GM21576 (cell line): ENCODE measurements at regions not wholly inside any gene's neighbourhood (a gene's known extent, or its start where the extent isn't known, plus 50 kb on each side); places are given as distances from the start of the nearest gene placed in this dataset.

Experiments used
- ATAC-seq: cut with Tn5 transposase; IDR thresholded peaks from one replicate; pipeline ENCODE4 v1.9.1; 2021; ENCODE audit warnings: mild to moderate bottlenecking, moderate library complexity; ENCODE audit not compliant: unreplicated experiment

DNA sequence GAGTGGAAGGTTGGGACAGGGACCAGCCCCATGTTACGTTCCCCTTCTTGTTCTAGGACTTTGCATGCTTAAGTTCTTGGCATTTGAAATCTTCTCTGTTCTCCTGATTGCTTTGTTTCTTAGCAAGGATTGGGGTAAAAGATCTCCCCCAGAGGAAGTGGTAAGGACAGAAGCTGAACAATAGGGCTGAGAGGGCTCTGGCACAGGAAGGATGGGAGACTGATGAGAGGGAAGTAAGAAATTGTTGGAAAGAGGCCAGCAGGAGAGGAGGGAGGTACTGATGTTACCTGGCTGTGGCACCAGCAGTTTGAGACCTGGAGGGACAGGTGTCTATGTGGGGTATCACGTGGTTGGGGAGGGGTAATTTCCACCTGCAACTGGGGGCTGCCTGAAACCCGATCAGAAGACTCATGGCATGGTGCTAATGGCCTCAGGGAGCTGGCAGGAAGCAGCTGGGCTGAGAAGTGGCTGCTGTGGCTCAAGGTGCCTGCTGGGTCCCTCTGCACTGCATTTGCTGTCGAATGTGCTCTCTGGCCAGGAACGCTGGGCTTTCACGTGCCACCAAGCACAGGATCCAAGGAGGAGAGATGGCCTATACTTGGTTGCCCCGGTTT lies 108.4 kb downstream of the LSM3 start:
- no peak for ATAC-seq

DNA sequence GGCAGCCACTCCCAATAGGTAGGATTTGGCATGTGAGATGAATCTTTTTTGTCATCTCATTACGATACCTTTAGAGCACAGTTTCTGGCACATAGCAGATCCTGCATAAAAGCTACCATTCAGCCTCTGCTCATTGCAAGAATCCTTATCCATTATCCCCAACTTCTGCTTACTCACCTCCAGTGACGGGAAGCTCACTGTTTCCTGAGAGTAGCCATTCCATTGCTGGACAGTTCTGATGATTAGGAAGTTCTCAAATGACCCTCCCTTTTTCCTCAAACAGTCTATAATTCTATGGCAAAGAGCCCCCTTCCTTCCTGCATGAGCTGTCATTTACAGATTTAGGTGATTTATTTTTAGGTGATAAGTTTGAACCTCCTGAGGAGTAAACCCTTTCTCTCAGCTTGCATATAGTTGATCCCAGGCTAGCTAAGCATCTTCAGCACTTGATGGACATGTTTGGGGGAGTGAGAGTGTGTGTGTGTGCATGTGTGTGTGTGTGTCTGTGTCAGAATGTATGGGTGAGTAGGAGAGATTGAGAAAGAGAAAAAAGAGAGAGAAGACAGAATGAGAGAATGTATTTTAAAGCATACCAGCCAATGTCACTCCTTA lies 109.7 kb downstream of the LSM3 start:
- ATAC-seq, result no peak

DNA sequence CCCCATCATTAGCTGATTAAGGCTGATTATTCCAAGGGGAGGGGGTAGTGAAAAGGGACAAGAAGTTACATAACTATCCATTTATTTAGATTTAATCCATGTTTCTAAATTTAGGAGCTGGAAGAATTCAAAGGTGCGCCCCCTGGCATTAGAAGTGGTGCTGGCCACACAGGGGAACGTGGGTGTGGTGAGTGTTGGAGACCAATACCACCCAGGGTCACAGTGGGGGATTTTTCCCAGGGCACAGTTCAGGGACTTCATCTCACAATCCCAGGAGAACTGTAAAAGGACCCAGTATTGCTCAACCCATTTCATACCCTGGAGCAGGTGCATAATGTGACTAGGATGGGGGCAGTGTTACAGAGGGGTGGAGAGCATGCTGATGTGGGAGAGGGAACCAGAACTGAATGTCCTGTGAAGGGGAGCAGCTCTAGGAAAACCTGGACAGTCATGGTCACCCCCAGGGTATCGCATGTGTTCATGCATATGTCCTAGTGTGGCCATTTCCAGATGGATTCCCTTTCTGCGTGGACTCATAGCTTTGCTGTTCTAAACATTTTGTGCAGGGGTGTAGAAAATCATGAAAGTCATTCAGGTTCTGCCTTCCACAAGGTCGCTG lies 110.3 kb downstream of the LSM3 start:
- ATAC-seq, result no peak

DNA sequence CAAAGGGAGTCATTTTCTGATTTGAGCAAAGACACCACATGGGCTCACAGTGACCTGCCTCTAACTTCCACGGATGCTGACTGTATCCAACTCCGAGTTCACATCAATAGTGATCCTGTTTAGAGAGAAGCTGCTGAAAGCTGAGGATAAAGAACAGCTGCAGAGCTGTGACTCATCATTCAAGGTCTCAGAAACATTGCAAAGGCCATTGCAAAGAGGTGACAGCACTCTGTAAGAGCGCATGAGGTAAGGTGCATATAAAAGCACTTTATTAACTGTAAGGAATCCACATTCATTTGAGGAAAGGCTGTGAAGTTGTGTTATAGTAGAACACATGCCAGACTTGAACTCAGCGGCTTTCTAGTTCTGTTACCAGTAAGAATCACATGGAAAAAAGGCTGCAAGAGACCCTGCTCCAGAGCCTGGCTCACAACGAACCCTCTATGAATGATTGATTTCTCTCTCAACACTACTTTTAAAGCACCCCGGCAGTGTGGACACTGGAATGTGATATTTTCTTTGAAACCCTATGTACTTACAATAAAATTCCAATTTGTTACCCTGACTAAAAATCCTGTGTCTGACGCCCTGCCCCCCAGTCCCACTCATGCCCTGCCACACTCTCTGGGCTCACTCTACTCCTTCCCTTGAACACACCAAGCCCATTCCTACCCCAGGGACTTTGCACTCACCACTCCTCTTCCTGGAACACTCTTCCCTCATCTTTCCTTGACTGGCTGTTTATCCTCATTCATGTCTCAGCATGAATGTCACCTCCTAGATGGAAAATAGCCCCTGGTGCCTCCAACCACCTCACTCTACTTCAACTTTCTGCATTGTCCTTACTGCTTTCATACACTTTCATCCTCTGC lies 111.2 kb downstream of the LSM3 start:
- no peak for ATAC-seq

DNA sequence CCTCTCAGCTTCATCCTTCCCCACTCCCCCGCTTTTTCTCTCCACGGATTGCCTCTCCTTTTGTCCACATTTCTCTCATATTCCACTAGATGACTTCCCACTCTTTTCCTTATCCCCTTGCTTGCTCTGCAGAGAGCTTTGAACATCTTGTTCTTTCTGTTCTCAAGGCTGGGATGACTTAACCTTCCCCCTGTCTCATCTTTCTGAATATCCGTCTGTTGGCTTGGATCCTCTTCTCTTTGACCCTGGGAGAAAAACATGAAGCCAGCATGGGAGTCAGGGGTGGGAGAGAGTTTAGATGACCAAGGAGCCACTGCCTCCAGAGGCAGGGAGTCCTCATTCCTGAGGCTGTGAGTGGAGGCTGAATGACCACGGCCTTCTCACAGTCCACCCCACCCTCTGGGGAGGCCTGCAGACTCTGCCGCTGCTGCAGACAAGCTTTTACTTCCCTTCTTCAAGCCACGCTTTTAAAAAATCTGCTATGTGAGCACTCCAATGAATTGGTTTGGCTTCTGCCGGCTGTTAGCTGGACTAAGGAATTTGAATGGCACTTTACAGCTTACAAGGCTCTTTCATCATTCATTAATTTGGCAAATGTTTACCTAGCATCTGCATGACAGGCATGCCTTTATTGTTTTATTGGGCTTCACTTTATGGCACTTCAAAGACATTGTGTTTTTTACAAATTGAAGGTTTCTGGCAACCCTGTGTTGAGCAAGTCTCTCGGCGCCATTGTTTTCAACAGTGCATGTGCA lies 111.6 kb upstream of the SLC6A6 start:
- no peak for ATAC-seq

DNA sequence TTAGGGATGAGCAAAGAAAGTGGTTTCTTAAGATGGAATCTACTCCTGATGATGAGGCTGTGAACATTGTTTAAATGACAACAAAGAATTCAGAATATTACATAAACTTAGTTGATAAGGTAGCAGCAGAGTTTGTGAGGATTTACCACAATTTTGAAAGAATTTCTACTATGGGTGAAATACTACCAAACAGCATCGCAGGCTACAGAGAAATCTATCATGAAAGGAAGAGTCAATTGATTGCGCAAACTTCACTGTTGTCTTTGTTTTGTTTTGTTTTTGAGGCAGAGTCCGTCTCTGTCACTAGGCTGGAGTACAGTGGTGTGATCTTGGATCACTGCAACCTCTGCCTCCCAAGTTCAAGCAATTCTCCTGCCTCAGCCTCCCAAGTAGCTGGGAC lies 107.4 kb upstream of the SLC6A6 start:
- no peak for ATAC-seq

DNA sequence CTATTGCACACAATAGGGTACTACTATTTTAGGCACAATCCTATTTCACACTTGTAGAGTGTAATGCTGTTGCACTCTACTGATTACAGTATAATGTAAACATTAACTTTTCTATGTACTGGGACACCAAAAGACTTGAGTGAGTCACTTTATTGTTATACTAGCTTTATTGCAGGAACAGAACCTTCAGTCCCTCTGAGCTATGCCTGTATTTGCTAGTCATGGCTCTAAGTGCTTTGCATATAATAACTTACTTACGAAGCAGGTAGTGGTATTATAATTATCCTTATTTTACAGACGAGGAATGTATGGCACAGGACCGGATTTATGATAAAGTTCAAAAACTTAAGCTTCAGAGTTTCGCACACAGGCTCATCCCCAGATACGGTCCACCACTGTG lies 106.6 kb upstream of the SLC6A6 start:
- no peak for ATAC-seq

DNA sequence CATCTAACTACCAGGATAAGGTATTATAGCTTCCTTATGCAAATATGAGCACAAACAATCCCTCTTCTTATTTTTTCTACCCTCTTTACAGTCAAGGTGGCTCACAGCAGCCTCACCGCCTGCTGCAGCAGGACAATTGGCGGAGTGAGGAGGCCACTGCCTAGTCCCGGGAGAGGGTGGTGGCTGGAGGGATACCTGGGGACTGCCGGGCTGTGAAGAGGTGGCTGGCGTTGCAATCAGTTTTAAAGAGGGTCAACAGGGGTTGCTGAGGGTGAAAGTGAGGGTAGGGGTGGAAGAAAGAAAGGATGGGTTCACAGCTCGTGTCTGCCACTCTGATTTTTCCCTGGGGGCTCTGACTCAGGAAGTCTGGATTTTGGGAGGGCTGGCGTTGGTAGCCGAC lies 105.1 kb upstream of the SLC6A6 start:
- ATAC-seq, result no peak

DNA sequence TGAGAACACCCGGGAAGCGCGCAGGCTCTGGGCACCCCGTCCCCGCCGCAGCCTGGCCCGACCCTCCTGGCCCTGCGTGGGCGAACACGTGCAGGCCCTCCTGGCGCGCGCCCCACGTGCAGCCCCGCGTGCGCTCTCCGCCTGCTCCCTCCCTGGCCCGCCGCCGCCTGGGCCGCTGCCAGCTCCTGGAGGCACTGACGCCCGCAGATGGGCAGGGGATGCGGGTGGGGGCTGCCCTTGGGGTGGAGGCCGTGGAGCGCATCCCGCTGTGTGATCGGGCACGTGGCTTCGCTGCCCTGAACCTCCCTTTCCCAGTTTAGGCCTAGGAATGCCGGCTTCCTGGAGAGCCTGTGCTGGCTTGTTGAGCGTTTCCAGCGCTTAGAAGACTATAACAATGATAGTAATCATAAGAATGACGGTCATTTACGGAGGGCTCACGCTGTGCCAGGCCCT lies 104.6 kb upstream of the SLC6A6 start:
- no peak for ATAC-seq

DNA sequence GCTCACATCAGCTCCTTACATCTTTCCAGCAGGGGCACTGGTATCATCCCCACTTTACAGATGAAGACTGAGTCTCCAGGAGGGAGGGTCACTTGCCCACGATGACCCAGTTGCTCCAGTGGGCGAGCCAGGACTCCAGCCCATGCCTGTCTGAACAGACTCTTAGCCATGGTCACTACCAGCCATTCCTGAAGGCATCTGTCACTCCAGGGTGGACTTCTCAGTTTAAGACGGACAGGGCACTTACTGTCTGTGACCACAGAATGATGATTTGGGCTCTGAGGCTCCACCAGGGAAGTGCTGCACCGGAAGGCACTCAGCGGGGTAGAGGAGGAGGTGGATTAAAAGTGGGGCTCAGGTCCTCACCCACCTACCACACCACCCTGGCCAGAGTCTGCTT lies 104.0 kb upstream of the SLC6A6 start:
- no peak for ATAC-seq

DNA sequence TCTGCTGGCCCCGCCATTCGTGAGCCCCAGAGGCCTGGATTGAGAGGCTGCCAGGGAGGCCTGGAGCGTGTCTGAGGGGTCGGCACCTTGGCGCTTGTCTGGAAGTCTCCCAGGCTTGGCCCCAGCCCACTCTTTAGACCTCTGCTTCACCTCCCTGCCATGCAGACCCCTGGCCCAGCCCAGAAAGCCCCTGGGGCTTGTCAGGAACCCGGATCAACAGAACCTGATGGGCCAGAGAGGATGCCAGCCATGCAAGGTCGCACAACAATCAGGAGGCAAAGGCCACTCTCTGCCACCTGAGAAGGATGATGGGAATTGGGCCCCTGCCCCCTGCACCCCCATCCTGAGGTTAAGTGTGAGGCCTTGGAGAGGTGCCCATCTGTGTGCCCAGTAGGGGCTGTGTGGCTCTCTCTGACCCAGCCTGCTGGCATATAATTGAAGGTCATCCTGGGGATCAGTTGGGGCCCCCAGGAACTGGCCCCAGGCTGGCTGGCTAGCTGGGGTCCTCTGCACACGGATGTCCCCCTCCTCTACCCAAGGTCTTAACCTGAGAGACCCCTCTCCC lies 103.3 kb upstream of the SLC6A6 start:
- ATAC-seq, result no peak

DNA sequence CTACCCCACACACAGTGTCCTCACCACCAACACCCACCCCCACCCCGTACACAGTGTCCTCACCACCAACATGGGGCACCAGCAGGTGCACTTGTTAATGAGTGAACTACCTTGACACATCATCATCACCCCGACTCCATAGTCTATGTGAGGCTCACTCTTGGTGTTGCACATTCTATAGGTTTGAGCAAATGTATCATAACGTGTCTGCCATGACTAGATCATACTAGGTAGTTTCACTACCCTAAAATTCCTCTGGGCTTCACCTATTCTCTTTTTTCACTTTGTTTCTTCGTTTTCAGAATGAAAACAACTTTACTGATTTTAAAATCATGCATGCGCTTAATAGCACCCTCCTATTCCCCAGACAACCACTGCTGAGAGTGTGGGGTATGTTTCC lies 102.6 kb upstream of the SLC6A6 start:
- ATAC-seq, result peak; percentile 73

DNA sequence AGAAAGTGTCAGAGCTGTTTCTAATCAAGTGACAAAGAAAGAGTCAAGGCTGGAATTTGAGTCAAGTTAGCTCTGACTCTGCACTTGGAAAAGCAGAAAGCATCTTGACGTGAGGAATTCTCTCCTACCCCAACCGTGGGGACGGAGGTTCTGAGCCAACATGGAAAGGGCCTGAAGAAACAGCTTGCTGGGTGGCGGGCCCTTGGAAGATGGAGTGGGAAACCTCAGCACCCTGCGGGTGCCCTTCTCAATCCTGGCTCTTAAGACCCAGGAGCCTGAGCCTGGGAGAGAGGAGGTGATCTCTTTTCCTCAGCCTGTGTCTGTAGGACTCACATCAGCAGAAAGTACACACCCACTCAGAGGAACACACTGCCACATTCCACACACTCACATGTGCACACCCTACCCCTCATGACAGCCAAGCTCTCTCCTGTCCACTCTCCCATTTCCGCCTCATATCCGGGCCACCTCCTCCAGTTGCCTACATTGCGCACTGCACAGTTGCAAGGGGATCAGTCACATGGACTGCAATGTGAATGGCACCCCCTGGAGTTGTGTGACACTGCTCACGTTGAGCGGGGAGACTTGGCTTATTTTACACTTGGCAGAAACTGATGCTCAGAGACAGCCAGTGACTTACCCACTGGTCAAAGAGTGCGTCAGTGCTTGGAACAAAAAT lies 101.5 kb upstream of the SLC6A6 start:
- ATAC-seq, result no peak

DNA sequence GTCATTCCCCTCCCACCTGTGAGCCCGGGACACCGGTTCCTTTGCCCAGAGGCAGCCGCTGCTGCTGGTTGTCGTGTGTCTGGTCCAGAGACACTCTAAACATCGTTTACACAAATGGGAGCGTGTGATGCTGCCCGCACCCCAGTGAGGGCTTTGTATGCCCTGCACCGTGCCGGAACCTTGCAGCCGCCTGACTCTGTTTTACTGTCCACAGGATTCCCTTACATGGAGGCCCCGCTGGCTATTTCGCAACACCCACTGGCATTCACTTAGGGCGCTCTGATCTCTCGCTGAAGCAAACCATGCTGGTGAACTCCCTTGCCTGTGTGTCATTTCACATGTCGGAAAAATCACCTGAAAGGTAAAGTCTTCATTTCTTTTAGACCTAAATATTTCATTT lies 100.8 kb upstream of the SLC6A6 start:
- no peak for ATAC-seq

DNA sequence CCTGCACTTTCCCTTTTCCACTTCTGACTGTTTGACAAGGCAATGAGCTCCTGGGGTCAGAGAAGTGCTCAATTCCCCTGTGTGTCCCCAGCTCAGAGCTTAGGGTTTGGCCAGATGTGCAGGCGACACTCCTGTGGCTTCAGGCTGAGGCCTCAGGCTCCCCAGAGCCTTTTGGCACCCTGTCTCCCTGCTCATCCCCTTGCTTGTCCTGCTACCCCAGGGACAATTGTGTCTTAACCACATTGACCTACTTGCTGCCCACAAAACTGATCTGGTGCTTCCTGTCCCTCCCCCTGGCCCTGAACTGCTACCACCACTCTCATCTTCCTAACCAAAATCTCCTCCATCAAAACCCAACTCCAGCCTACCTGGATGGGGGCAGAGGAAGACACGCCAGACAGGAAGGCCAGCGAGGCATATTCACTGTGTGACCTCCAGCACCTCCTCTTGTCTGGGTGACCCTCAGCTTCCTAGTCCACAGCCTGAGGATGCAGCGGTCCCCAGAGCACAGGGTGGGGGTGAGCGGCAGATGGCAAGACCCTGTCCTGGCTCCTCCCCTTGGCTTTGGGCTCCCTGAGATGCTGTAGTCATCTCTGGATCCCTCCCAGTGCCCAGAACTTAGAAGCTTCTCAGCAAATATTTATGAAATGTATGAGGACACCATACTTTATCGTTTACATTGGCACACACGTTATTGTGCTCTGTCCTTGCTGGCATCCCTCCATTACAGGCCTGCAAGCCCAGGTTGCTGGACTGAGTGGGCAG lies 98.9 kb upstream of the SLC6A6 start:
- ATAC-seq, result no peak

DNA sequence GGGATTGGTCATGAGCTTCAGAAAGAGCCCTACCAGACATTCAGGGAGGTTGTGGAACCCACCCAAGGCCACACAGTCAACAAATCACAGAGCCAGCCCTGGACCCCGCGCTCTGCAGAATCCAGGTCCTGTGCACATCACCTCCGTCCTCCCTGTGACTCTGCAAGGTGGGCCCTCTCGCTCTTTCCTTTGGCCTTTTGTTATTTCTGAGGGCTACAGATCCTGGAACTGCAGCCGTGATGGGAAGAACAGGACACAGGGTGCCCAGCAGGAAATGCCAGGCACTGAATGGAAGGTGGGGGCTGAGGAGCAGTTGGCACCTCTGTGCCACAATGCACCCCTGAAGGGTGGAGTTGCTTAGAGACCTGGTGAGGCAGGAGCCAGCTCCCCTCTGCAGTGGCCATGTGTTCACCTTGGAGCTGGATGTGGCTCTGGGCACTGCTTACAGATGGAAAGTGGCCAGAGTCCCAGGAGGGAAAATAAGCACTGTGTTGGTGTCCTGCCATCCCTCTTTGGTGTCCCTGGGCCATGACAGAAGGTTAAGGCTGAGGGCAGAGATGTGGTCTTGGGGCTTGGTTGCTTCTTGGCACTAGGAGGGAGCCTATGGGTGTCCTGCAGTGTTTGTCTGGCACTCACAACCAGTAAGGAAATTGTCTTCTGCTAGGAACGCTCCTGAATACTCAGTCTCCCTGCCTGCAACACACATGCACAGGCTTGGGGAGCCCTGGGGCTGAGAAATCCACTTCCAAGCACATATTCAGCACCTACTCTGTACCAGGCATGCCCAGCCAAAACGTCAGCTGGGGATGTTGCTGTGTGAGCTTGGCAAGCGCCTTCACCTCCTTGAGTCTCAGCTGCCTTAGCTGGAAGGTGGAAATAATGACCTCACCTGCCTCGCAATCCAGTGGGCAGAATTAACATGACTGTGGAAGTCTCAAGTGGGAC lies 98.0 kb upstream of the SLC6A6 start:
- ATAC-seq, result no peak

DNA sequence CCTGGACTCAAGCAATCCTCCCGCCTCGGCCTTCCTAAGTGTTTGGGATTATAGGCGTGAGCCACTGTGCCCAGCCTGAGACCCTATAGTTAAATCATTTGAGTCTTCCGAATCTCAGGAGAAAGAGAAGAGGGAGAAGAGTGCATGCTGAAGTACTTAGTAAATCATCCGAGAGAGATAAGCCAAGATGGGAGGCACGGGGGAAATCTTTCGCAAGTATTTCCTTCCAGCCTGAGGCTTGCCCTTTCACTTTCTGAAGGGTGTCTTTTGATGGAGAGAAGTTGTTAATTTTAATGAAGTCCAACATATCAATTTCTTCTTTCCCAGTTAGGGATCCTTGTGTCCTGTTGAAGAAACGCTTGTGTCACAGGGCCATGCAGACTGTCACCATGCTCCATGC lies 97.1 kb upstream of the SLC6A6 start:
- ATAC-seq, result no peak

DNA sequence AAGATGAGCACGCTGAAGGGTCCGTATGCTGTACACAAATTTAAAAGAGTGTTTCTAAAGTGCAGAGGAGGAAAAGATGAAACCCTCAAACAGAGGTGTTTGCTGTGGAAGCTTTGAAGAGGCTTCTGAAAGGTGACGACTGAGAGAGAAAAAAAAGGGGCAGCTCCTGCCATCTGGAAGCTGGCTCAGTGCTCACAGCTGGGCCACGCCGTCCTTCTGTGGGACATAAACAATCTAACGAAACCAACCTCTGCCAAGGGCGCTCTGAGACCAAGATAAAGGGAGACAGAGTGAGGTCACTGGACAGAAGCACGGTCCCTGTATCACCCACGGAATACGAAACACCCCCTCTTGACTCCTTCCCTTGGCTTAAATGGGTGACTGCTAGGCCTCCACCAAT lies 96.3 kb upstream of the SLC6A6 start:
- no peak for ATAC-seq
